NCI-H2196 treated with DMSO at 0.1 percent for 48 hours (cell line): ENCODE measurements at regions not wholly inside any gene's neighbourhood (a gene's known extent, or its start where the extent isn't known, plus 50 kb on each side); places are given as distances from the start of the nearest gene placed in this dataset.

Experiments used
- DNase-seq: peaks from one replicate; lab custom pipeline; 2025; ENCODE audit not compliant: unreplicated experiment; lab: John Stamatoyannopoulos, UW

DNA sequence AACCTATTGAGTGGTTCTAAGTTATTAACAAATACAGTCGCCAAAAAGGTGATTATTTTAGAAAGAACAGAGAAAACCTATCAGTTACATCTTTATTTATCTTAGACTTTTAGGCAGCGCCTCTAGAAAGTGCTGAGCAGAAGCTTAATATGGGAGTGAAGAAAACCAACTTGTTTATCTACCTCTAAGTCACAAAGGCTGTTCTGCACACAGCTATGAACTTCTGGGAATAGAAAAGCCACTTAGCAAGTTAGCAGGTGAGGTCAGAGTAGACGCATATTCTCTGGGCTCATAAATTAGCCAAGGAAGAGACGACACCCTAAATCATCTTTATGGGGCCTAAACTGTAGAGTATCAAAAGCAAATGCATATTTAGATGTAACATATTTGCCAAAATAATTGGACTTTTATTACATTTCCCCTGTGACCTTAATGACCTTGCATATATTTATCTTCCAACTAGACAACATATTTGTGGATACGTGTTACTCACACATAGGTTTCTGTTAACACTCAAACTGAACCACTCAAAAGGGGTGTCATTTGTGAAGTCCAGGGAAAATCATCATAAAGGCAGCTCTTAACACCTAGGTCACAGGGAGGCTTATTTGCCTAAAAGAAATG lies 267.1 kb downstream of the ADGB start:
- no peak for DNase-seq

DNA sequence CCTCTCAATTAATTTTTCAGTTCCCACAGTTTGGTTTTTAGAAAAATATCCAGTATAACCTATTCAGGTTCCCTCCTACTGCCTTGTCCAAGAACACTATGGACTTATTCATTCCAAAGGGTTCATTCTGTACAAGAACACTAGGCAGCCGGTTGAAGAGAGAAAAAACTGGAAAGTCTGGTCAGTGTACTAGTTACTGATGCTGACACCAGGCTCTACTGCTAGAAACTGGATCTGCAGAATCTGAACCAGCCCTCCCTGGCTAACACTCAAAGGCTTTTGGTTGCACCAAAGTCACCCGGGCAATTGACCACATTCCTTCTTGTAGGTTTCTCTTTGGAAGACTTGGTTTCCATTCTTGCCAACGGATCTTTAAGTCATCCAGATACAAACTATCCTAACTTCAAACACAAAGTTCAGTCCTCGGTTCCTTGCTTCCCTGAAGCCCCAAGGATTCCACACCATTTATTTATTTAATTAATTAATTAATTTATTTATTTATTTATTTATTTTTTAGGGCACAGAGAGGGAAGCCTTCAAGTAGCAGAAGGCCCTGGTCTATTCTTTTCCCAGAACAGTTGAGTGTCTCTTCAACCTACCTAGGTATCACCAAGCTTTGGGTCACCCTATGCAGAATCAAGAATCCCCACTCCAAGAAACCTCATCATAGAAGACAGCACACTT lies 268.1 kb downstream of the ADGB start:
- DNase-seq: no peak

DNA sequence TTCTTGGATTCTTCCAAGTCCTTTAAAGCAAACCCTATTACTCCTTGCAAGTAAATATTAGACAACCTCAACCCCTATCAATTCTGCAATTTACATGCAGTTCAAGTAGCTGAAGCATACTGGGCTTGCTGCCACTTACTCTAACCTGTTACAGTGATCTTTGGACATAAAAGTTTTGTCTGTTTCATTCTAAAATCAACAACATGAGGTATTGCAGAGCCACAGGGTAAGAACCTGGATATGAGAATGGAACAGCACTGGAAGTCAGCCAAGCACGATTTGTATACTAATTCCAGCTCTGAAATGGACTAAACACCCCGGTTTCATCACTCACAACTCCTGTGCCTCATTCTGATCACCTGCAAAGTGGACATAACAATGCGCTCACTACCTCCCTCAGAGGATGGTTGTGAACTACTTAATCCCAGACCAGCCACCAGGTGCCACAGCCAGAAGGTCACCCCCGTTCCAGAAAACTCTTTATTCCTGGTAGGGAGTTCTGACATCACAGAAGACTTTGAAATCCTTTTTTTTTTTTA lies 270.0 kb downstream of the ADGB start:
- no peak for DNase-seq

DNA sequence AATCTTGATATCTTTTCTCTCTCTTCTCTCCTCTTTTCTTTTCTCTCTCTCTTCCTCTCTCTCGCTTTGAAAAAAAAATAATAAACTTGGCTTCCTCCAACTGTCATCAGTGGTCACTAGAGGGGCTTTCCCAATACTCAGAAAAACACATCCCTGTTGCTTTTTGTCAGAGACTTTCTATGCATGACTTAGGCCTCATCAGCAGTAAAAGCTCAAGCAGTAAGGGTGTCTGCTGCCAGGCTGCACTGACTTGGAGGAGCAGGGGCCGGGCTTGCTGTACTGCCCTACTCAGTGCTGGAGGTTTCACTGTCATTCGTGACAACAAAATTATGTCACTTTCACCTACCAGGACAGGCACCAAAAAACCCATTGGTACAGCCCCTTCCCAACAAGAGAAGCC lies 272.0 kb downstream of the ADGB start:
- no peak for DNase-seq

DNA sequence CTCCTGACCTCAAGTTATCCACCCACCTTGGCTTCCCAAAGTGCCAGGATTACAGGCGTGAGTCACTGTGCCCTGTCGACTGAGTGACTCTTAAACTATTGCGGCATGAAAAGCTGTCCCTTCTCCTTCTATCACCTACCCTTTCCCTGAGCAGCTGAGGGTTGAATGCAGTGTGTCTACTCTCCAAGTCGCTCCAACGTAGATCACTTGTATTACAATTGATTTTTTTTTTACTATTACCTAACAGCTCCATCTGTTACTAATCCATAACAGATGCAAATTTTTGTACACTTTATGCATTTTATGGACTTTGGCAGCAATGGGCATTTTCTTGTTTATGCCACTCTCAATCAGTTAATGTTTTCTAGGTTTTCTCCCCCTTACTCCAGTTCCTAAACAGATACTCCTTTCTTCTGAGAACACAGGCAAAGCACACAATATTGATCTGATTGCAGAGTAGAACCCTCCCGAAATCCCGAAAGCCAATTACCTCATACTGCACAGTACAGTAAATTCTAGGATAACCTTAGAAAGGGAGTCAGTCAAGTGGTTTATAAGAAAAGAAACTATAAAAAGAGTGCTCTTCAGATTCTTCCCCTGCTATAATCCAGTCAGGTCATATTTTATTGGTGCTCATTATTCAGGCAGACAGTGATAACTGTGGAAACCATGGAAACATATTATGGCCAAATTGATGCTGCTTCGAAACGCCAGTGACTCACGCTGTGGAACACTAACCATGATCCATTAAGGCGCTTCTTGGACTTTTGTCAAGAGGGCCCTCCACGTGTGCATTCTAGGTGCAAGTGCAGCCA lies 273.0 kb downstream of the ADGB start:
- no peak for DNase-seq

DNA sequence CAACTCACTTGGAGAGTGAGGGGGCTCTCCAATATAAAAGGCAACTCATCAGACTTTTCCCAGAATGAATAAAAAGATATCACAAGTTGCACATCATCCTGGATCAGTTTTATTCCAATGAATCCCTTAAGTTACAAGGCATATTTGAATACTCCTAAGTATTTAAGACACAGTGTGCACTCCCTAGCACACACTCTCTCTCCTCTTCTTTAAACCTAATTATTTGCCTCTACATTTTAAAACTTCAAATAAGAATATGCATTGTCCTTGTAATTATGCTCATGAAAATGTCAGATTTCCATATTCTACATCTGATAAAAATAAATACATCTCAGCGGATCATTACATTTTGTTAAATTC lies 273.6 kb downstream of the ADGB start:
- no peak for DNase-seq

DNA sequence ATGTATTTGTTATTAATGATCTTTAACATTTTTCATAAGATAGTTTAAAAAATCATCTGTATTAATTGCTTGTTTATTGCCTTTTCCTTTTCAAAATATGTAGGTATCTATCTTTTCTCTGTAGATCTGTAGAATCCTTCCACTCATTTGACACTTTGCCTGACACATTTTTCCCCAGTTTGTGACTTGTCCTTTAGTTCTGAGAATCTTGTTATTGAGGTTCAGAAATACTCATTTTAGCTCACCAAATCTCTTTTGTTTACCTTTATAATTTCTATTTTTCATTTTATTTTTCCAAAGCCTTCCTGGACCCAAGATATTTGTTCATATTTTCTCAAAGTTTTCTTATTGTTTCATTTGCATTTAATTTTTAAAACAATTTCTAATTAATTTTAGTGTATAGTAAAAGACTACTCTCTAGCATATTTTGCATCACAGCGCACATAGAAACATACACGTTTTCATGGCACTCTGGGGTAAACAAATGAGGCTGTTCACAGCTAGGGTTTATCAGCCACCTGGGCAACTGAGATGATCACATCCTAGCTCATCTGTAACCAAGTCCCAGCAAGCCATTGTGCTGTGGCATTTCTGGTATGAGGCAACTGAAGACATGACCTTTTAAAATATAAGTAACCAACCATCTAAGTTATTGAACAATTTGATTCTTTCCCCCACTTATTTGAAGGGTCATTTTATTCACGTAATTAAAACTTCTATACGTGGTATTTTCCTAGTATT lies 275.7 kb downstream of the ADGB start:
- DNase-seq: no peak

DNA sequence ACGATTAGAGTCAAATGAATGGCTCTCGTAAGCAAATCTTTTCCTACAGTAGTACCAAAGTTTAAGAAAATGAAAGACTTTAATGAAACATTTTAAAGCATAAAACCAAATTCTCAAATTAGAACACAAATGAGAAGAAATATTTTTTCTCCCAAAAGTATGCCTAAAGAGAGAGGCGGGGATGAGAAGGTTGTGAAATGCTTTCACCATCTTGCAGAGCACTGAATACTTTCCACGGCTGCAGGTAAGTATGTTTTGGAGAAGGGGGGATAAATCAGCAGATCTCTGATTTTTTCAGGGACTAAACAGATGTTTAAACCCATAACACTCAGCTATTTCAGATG lies 277.1 kb downstream of the ADGB start:
- no peak for DNase-seq

DNA sequence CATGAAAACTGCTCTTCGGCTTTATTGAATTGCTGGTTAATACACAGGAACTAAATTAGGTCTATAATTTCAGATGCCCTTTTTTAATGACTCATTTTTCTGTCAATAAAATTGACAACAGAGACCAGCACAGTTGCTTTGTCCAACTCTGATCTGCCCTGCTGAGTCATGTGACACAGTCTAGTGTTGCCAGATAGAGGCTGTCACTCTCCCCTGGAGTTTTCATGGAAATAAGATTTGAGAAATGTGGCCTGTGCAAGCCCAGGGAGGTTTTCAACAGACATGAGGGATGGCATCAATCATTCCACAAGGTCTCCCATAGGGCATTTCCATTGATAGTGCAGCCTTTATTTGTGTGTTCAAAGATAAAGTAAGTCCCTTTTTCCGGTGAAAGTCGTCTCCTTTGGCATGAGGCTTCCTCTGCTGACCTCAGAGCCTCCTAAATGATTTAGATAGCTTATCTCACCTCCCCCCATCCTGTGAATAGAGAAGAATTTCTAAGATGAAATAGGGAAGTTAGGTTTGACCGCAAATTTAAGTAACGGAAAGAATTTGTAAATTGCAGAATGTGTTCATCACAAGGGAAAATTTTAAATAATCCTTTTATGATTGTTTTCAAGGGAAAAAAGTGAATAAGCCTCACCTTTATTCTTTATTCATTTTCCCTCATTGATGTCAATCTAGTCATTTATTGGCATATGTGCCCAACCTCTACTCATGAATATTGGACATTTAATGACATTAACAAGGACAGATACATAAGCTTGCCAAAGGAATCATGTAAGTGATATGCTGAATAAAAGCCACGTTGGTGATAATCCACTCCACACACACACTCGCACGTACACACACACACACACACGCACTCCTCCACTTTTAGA lies 277.7 kb downstream of the ADGB start:
- no peak for DNase-seq

DNA sequence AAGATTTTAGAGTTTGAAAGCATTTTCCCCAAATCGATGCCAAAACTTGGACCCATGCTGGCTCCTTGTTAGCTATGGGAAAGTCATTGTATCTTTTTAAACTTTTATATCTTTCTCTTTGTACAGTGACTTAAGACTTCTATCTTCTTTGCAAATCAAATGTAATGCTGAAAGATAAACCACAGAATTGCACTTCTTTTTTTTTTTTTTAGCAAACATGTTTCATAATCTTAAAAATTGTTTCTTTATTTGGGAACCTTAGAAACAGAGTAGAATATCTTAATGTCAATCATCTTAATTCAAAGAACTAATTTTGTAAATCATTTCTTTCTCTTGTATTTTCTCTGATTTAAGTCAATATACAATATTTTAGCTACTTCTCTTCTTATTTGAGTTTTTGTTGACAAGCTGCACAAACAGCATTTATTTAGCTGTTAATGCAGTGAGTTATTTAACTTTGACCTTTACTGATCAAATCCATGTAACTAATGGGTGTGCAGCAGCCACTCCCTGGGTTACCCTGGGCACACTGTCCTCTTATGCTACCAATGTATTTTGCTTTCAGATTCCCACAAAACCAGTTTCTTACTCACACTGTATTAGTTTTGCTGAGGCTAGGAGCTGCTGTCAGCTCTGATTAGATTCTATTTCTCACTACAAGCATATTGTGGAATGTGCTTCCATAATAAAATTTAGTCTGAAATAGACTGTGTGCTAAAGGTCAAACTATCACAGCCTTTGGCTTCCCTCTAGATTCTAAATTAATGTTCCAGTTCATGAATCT lies 279.6 kb downstream of the ADGB start:
- no peak for DNase-seq

DNA sequence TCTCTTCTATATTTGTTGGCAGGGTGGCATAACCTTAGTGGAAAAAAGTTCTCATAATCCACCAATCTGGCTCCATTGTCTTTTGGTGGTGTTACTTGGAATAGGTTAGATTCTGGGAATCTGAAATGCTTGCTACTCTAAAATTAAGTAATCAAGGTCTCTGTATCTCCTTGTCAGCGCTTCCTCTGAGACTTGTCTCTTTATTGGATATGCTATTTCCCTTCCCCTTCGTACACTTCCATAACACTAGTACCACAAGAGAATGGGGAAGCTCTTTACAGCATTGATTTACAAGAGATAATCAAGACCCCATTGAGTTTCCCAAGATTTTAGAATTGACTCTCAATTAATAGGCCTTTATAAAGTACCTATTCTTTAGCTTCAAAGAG lies 280.2 kb downstream of the ADGB start:
- no peak for DNase-seq

DNA sequence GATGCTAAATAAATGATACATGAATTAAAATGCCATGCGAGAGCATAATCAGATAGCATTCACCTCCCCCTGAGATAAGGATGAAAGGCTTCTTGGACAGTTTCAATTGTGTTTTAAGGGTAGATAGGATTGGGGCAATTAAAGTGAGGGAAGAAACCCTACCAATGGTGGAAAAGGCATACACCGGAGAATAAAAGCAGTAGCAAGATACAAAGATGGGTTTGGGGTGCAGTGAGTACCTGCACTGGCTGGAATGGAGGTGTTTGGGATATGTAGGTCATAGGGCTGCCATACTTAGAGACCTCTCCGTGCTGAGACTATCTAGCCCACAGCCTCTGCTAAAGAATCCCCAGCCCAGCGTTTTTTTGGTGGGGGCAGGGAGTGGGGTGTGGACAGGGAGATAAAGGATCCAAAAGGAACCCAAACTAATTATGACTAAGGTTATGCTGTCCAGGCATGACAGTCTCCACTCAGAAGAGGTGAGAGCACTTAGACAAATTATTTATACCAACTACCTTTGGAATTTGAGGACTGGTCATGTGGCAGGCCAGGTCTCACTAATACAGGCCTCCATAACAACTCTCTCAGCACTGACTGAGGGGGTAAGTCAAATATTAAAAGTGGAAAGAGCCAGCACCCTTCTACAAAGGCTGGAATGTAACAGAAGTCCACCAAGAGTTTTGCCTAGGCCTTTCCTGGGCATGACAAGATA lies 280.8 kb downstream of the ADGB start:
- DNase-seq: no peak

DNA sequence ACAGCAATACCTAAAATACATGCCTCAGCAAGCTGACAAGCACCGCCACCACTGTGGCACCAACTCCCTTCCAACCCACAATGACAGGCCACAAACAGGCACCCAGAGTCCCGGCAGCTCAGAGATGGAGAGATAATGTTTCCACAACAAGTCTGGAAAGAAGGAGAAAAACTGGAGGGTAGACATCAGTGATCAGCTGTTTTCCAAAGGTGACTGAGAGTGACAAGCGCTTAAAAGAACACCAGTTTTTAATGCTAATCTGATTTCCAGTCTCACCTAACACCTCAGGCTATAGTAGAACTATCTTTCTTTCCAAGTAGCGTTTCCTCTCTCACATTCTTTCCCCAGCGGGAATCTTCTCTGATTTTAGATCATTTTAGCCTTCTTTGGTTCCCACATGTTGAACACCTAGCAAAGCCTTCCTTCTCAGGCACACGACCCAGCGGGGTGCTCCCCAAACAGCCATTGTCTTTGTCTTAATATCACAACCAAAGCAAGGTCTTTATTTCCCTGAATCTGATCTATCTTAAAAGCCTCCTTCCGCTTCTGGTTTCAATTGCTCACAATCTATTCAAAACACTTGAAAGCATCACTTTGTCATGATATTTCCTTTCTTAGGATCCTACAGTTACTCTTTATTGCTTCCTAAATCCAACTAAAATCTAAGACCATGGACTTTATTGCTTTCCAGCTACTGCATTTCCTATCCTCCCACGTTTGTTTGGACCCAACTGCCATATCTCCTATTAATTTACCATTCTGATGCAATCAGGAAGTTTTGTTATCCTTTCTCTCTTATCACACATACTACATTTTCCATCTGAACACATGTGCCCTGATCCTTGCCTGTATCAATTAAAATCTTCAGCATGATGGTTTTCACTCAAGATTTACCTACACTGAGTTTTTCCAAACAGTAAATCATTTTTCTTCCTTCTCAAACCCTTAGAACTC lies 282.7 kb downstream of the ADGB start:
- DNase-seq: no peak

DNA sequence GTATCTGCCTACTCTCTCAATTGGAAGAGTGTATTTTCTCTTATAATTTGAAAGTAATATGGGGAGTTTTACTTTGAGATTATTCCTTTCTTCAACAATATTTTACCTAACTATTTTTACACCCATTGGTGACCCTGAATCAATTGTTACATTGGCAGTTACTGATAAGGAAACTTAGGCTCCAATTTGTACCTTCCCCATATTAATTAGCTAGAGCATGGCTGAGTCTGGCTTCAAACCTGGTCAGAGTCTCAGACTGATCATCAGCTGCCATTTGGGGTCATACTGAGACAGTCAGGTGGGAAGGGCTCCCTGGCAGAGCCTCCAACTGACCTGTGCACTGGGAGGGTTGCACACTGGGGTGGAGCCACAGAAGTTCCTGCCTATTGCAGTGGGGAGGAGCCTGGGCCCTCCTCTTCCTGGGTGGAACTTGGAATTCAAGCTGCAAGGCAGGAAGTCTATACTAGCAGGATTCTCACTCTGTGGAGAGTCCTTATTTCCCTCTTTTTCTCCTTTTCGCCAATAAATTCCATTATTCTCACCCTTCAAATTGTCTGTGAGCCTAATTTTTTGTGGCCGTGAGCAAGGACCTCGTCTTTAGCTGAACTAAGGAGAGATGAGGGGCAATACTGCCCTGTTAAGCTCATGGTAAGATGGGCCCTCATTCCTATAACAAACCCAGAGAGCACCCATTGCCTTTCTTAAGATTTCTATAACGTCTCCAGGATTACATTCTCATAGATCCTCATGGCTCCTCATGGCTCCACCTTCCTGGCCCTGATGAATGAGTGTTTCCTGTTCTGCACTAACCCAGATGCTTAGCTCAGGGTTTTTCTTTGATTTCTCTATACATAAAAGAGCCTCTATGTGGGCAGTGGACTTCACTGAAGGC lies 285.1 kb downstream of the ADGB start:
- no peak for DNase-seq

DNA sequence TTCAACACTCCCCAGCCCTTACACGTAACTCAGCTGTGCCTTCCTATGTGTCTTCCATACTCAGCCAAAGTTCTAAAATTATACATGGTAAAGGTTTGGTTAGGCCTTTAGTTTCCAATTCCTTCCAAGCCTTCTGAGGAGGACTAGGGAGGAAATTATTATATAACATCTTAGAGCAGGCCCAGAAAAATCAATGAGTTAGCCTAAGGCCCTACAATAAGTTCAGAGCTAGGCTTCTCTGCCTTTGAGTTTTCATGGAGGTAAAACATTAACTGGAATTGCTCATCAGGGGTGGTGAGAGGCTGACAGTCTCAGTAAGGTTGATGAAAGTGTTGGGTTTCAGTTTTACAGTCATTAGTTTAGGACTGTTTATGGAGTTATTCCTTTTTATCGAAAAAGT lies 286.0 kb downstream of the ADGB start:
- DNase-seq: no peak

DNA sequence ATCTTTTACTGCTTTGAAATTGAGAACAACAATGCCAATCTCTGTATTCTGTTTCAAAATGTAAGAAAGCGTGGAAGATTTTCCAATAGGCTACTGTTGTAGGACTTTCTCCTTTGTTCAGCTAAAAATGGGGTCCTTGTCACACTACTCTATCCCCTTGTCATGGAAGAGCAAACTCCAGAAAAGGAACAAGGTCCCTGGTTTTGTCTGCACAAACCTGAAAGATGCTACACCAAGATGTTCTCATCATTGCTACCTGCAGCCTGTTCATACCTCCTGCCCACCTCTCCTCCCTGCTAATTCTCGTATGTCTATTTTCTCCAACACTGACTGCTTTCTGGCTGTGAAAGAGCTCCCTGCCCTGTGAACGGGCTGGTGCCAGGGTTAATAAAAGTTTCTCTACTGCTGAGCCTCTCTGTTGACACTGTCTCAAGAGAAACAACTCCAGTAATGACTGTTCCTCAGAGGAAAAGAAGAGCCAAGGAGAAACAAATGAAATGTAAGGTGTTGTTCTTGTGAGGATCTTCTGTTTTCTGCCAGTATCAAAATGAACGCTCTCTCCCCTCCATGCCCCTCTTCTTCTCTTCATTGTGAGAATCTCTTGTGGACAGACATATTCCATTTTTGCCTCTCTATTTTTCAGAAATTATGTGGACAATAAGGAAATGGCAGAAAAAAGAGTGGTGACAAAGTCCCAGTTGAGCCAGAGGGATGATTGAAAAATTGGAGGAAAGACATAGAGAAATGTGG lies 287.1 kb downstream of the ADGB start:
- DNase-seq: no peak
